Esophagus squamous epithelium (tissue), 5 donors: ENCODE measurements at regions not wholly inside any gene's neighbourhood (a gene's known extent, or its start where the extent isn't known, plus 50 kb on each side); places are given as distances from the start of the nearest gene placed in this dataset.

Experiments
- DNase-seq: peaks from one replicate; lab custom pipeline; 2025; lab: John Stamatoyannopoulos, UW
- H3K27ac ChIP-seq, 4 donors: fragments of 200-600 bp; sonication (generic); one replicate each; pipeline ENCODE4 v1.5.1; 2016 to 2019; ENCODE audit warnings: mild to moderate bottlenecking in 1 of 4
- H3K27me3 ChIP-seq, 4 donors: fragments of 200-600 bp; sonication (generic); 1 replicate in 3 of 4; 2 replicates in 1 of 4; pipeline versions ENCODE4 v1.5.1 to v1.6.0; 2017 to 2021; ENCODE audit warnings: antibody characterized with exemption in 1 of 4
- H3K36me3 ChIP-seq, 3 donors: fragments of 200-600 bp; sonication (generic); one replicate each; pipeline ENCODE4 v1.5.1; 2016 to 2019
- H3K4me1 ChIP-seq, 3 donors: fragments of 200-600 bp; sonication (generic); one replicate each; pipeline ENCODE4 v1.5.1; 2017 to 2019
- H3K4me3 ChIP-seq, 4 donors: fragments of 200-600 bp; sonication (generic); 1 replicate in 3 of 4; 2 replicates in 1 of 4; pipeline ENCODE4 v1.5.1; 2016 to 2019; ENCODE audit warnings: mild to moderate bottlenecking in 2 of 4, moderate library complexity in 1 of 4
- H3K9me3 ChIP-seq, 3 donors: fragments of 200-600 bp; sonication (generic); one replicate each; pipeline ENCODE4 v1.5.1; 2016 to 2019
- POLR2A ChIP-seq, 4 donors: fragments of 450-650 bp; IDR thresholded peaks; one replicate each; pipeline ENCODE4 v1.6.1; 2017; ENCODE audit warnings: antibody characterized with exemption in 4 of 4, mild to moderate bottlenecking in 4 of 4, moderate library complexity in 3 of 4
- WGBS, 2 donors: methylation state at CpG; one replicate each; pipeline ENCODE4 v1.1.5; 2018; 5-methylcytosine and 5-hydroxymethylcytosine counted together
- intact Hi-C: fragments of 100-400 bp; cut with DNase I; formaldehyde crosslinking; loops from one replicate; pipeline ENCODE4 v1.15.0; 2022
- TF ChIP-seq, protein P1 (sequence below), 6 experiments: fragments of 450-650 bp in 4 of 6; fragments of 200-600 bp in 2 of 6; sonication (generic) in 2 of 6; IDR thresholded peaks; one replicate each; pipeline ENCODE4 v1.5.1; 2016 to 2019; ENCODE audit warnings: antibody characterized with exemption in 6 of 6, mild to moderate bottlenecking in 4 of 6, moderate library complexity in 4 of 6
- donor health status: DM: yes; HTN: yes; CAD: no.

GRCh38 chr20:53678990-53679596, 85.5 kb upstream of the ZNF217 start:
- H3K27me3 ChIP-seq, result no peaks in the 10 kb centered on the region
- intact Hi-C loops, result no loop called here
- WGBS, 2 donors, result 68 to 69% methylated on average over 3 of the region's 3 CpGs
- DNase-seq, result no peak
- H3K27ac ChIP-seq, result peak overlapping the region in 1 of 4 donors; percentile 19
- TF ChIP-seq, protein P1, sequence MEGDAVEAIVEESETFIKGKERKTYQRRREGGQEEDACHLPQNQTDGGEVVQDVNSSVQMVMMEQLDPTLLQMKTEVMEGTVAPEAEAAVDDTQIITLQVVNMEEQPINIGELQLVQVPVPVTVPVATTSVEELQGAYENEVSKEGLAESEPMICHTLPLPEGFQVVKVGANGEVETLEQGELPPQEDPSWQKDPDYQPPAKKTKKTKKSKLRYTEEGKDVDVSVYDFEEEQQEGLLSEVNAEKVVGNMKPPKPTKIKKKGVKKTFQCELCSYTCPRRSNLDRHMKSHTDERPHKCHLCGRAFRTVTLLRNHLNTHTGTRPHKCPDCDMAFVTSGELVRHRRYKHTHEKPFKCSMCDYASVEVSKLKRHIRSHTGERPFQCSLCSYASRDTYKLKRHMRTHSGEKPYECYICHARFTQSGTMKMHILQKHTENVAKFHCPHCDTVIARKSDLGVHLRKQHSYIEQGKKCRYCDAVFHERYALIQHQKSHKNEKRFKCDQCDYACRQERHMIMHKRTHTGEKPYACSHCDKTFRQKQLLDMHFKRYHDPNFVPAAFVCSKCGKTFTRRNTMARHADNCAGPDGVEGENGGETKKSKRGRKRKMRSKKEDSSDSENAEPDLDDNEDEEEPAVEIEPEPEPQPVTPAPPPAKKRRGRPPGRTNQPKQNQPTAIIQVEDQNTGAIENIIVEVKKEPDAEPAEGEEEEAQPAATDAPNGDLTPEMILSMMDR (IDR thresholded peaks at IDR 0.05), result no peak
- no peak for TF ChIP-seq POLR2A (IDR thresholded peaks at IDR 0.05)
- H3K4me3 ChIP-seq, result no peak overlapping the region
- H3K4me1 ChIP-seq, result peaks cover 0 to 34% (median 7%) of the 10 kb centered on the region in 3 donors
- H3K36me3 ChIP-seq, result no peaks in the 10 kb centered on the region
- H3K9me3 ChIP-seq, result no peaks in the 10 kb centered on the region

- H3K27ac ChIP-seq, result peak overlapping the region in 1 of 4 donors; percentile 21
- 66 to 75% methylated on average over 7 of the region's 7 CpGs for WGBS, 2 donors
Observed at GRCh38 chr20:53678315-53678989, 84.8 kb upstream of the ZNF217 start.

GRCh38 chr20:53677447-53678314, 84.0 kb upstream of the ZNF217 start:
- peak overlapping the region in 1 of 4 donors; percentile 21 for H3K27ac ChIP-seq
- no peak for DNase-seq
- 62 to 64% methylated on average over 11 to 12 of the region's 12 CpGs for WGBS, 2 donors
- no peak overlapping the region for H3K4me3 ChIP-seq
- H3K27me3 ChIP-seq, result no peaks in the 10 kb centered on the region
- peaks cover 0 to 34% (median 7%) of the 10 kb centered on the region in 3 donors for H3K4me1 ChIP-seq
- H3K36me3 ChIP-seq, result no peaks in the 10 kb centered on the region
- no peaks in the 10 kb centered on the region for H3K9me3 ChIP-seq
- TF ChIP-seq, protein P1 (IDR thresholded peaks at IDR 0.05), result no peak
- TF ChIP-seq POLR2A (IDR thresholded peaks at IDR 0.05), result no peak
- intact Hi-C loops, result no loop called here

More at GRCh38 chr20:53678315-53678989, 84.8 kb upstream of the ZNF217 start:
- Histone ChIP-seq H3K4me3 (no peak overlapping the region), H3K27me3 (no peaks in the 10 kb centered on the region), H3K9me3 (no peaks in the 10 kb centered on the region), H3K36me3 (no peaks in the 10 kb centered on the region), H3K4me1 (peaks cover 0 to 34% (median 7%) of the 10 kb centered on the region in 3 donors)
- intact Hi-C loops, result no loop called here
- no peak for DNase-seq
- TF ChIP-seq POLR2A (IDR thresholded peaks at IDR 0.05), result no peak
- TF ChIP-seq, protein P1 (IDR thresholded peaks at IDR 0.05), result no peak

GRCh38 chr20:53676987-53677386, 83.3 kb upstream of the ZNF217 start:
- no peak for DNase-seq
- intact Hi-C loops, result no loop called here
- H3K36me3 ChIP-seq, result no peaks in the 10 kb centered on the region
- H3K27ac ChIP-seq, result no peak overlapping the region
- 85 to 95% methylated on average over 8 of the region's 8 CpGs for WGBS, 2 donors
- H3K9me3 ChIP-seq, result no peaks in the 10 kb centered on the region
- TF ChIP-seq POLR2A (IDR thresholded peaks at IDR 0.05), result no peak
- TF ChIP-seq, protein P1 (IDR thresholded peaks at IDR 0.05), result no peak
- peaks cover 0 to 34% (median 7%) of the 10 kb centered on the region in 3 donors for H3K4me1 ChIP-seq
- H3K4me3 ChIP-seq, result no peak overlapping the region
- H3K27me3 ChIP-seq, result no peaks in the 10 kb centered on the region
